Adrenal gland (tissue), 5 donors: ENCODE measurements at regions not wholly inside any gene's neighbourhood (a gene's known extent, or its start where the extent isn't known, plus 50 kb on each side); places are given as distances from the start of the nearest gene placed in this dataset.

ENCODE experiments used
- POLR2A ChIP-seq, 2 donors: fragments of 450-650 bp; IDR thresholded peaks; one replicate each; pipeline ENCODE4 v1.6.1; 2017; ENCODE audit warnings: antibody characterized with exemption in 2 of 2, mild to moderate bottlenecking in 2 of 2, moderate library complexity in 1 of 2
- TF ChIP-seq, protein P1 (sequence below), 6 experiments: fragments of 450-650 bp in 4 of 6; fragments of 200-600 bp in 2 of 6; sonication (generic) in 1 of 6; IDR thresholded peaks; 1 replicate in 5 of 6; 2 replicates in 1 of 6; pipeline versions ENCODE4 v1.5.1 to v1.8.0; 2016 to 2021; ENCODE audit warnings: antibody characterized with exemption in 6 of 6, mild to moderate bottlenecking in 2 of 6, moderate library complexity in 1 of 6
- donor health status: DM: no; HTN: no; CAD: no.

DNA sequence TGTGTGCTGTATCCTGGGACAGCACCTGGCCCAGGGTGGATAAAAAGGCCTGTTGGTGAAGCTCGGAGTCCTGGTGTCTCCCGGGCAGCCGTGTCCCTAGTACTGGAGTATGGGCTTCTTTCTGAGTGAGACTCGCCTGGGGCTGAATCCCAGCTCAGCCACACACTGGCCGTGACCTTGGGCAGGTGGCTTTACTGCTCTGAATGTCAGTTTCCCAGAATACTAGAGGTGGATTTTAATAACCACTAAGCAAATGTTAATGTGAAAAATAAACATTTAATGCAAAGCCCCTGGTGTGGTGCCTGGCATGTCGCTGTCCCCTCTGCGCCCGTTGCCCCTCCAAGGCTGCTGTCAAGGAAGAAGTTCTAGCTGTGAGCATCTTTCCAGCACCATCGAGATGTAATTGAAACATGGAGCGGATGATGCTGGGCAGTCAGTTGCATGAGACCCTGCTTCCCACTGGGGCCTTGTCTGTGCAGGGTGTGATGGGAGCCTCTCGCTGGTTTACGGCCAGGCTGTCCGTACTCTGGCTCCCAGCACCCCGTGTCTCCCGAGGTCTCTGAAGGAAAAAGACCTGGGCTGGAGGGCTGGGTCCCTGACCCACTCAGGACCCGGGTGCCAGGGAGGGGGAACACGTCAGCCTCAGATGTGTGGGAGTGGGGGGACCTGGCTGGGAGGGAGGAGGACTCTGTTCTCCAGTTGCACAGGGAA lies 527.8 kb downstream of the MATN1 start:
- no peak for TF ChIP-seq POLR2A (IDR thresholded peaks at IDR 0.05)
- TF ChIP-seq, protein P1, sequence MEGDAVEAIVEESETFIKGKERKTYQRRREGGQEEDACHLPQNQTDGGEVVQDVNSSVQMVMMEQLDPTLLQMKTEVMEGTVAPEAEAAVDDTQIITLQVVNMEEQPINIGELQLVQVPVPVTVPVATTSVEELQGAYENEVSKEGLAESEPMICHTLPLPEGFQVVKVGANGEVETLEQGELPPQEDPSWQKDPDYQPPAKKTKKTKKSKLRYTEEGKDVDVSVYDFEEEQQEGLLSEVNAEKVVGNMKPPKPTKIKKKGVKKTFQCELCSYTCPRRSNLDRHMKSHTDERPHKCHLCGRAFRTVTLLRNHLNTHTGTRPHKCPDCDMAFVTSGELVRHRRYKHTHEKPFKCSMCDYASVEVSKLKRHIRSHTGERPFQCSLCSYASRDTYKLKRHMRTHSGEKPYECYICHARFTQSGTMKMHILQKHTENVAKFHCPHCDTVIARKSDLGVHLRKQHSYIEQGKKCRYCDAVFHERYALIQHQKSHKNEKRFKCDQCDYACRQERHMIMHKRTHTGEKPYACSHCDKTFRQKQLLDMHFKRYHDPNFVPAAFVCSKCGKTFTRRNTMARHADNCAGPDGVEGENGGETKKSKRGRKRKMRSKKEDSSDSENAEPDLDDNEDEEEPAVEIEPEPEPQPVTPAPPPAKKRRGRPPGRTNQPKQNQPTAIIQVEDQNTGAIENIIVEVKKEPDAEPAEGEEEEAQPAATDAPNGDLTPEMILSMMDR (IDR thresholded peaks at IDR 0.05), result no peak
